GM23338 (cell line): ENCODE measurements at regions not wholly inside any gene's neighbourhood (a gene's known extent, or its start where the extent isn't known, plus 50 kb on each side); places are given as distances from the start of the nearest gene placed in this dataset.

Experiments
- CTCF ChIP-seq, 2 experiments: fragments of 200-600 bp in 1 of 2; sonication (generic) in 1 of 2; conservative IDR thresholded peaks; 2 replicates each; pipeline versions ENCODE4 v1.5.1 to v1.6.1; 2016 to 2017; ENCODE audit warnings: antibody characterized with exemption in 2 of 2, low read depth in 2 of 2, mild to moderate bottlenecking in 2 of 2, moderate library complexity in 1 of 2
- EZH2phosphoT487 ChIP-seq: fragments of 200-600 bp; sonication (generic); IDR thresholded peaks from one replicate; pipeline ENCODE4 v1.8.1; 2018; ENCODE audit warnings: antibody characterized with exemption; ENCODE audit not compliant: unreplicated experiment

- TF ChIP-seq CTCF (conservative IDR thresholded peaks at IDR 0.05; ENCODE audit: low read depth in 2 of 2) (no peak), EZH2phosphoT487 (no peak)
Observed at GRCh38 chr2:9122367-9122766, 84.2 kb upstream of the ASAP2 start.
